GM12865 (cell line): ENCODE measurements at regions not wholly inside any gene's neighbourhood (a gene's known extent, or its start where the extent isn't known, plus 50 kb on each side); places are given as distances from the start of the nearest gene placed in this dataset.

Experiments
- DNase-seq: peaks from one replicate; pipeline ENCODE4 v3.0.0; 2010; ENCODE audit warnings: low read depth
- H3K4me3 ChIP-seq: 2 replicates; pipeline ENCODE4 v1.5.1; 2011; ENCODE audit warnings: mild to moderate bottlenecking, low read depth, low read length, control low read depth
- CTCF ChIP-seq: IDR thresholded peaks from 2 replicates; pipeline ENCODE4 v1.5.1; 2011; ENCODE audit warnings: low read length, control low read depth, low read depth, inconsistent platforms; ENCODE audit not compliant: insufficient read depth; ENCODE audit errors: missing control alignments

DNA sequence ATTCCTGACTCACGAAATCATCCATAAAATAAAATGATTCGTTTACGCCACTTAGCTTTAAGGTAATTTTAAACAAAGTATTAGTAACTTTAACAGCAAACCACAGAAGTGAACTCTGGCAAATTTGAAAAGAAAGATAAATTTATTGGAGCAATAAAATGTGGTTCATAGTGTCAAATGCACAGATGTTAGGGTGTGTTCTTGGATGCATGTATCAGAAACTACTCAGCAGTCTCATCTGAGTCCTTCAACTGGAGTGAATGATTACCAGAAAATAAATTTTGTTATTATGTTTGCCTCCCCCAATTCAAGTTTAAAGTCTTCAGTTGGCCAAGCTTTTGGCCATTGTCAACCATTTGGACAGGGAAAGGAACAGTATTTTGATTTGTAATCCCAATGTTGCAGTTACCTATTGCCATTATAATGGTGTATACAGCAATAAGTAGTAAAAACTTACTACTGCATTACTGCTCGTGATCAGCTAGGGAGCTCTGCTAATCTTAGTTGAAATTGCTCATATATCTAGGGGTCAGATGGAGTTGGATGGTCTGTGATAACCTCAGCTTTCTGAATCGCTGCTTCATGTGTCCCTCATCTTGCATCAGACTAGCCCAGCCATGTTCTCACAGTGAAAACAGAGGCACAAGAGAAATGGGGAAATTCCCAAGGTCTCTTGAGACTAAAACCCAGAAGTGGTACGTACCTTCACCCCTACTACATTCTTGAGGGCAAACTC lies 254.6 kb upstream of the KCNIP4 start:
- no peak overlapping the region for H3K4me3 ChIP-seq
- TF ChIP-seq CTCF = no peak
- peak; percentile 1 for DNase-seq

GRCh38 chr4:22202246-22202974 lies 253.8 kb upstream of the KCNIP4 start:
- TF ChIP-seq CTCF = no peak
- no peak for DNase-seq
- H3K4me3 ChIP-seq = no peak overlapping the region

DNA sequence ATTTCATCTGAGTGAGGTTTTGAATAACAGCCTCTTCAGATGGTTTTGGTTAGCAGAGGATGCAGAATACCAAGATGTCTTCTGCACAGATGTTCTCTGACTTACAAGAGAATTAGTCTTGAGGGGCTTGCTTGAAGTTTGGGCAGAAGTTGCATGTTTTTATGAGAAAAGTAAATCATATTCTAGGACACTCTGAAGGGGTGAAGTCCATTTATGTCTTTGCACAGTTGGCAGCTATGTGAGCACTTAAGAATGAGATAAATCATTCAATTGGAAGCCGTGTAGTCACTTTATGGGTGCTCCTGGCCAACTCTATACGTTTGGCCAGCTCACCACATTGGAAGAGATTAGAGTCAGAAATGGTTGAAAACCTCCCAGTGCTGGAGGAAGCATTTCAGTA lies 252.7 kb upstream of the KCNIP4 start:
- no peak overlapping the region for H3K4me3 ChIP-seq
- no peak for DNase-seq
- TF ChIP-seq CTCF = no peak

GRCh38 chr4:22196551-22196950 lies 248.0 kb upstream of the KCNIP4 start:
- no peak for TF ChIP-seq CTCF
- H3K4me3 ChIP-seq = no peak overlapping the region
- no peak for DNase-seq

- H3K4me3 ChIP-seq = no peak overlapping the region
- TF ChIP-seq CTCF = no peak
- DNase-seq = no peak
Measured at GRCh38 chr4:22192084-22192511, 243.5 kb upstream of the KCNIP4 start.

- TF ChIP-seq CTCF = no peak
- no peak overlapping the region for H3K4me3 ChIP-seq
- DNase-seq = no peak
Measured at GRCh38 chr4:22191565-22191964, 243.0 kb upstream of the KCNIP4 start.
